NCI-H510A treated with DMSO at 0.1 percent for 48 hours (cell line): ENCODE measurements at regions not wholly inside any gene's neighbourhood (a gene's known extent, or its start where the extent isn't known, plus 50 kb on each side); places are given as distances from the start of the nearest gene placed in this dataset.

Source experiments
- DNase-seq: peaks from one replicate; lab custom pipeline; 2025; lab: John Stamatoyannopoulos, UW

- DNase-seq = no peak
Observed at GRCh38 chr12:59230334-59230733, 310.0 kb upstream of the LRIG3 start.

- DNase-seq = no peak
Observed at GRCh38 chr12:59219148-59219547, 298.8 kb upstream of the LRIG3 start.

DNA sequence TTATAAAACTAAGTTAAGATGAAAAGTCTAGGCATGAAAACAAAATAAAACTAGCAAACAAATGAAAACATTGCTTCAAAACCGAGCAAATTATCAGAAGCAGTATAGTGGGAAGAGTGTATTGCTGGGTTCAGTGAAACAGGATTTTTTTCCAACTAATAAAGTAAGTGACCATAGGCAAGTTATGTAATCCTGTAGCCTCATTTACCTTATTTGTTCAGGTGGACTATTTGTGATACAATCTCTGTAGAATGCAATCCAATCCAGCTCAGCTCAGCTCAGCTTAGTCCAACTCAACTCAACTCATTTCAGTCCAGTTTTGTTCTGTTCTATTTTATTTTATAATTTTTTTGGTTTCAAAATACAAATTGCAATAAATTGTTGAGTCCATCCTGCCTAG lies 276.7 kb upstream of the LRIG3 start:
- no peak for DNase-seq

DNA sequence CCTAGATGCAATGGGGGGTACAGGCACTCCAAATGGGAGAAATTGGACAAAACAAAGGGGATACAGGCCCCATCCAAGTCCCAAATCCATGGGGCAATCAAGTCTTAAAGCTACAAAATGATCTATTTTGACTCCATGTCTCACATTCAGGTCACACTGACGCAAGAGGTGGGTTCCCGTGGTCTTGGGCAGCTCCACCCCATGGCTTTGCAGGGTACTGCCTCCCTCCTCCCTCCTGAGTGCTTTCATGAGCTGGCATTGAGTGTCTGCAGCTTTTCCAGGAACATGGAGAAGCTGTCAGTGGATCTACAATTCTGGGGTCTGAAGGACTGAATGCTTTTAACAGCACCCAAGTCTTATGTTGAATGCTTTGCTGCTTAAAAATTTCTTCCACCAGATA lies 274.5 kb upstream of the LRIG3 start:
- no peak for DNase-seq

DNA sequence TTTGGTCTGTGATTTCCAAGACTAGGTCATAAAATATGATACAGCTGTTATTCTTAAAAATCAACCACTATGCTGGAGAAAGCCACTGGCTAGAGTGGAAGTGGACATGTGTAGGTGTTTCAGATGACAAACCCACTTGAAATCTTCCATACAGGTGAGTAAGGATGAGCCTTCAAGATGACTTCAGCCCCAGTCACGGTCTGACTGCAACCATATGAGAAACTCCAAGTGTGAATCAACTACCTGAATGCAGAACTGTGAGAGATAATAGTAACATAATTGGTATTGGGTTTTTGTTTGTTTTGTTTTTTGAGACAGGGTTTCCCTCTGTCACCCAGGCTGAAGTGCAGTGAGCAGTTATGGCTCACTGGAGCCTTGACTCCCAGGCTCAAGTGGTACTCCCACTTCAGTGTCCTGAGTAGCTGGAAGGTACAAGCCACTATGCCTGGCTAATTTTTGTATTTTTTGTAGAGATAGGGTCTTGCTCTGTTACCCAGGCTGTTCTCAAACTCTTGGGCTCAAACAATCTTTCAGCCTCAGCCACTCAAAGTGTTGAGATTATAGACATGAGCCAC lies 273.3 kb upstream of the LRIG3 start:
- no peak for DNase-seq

DNA sequence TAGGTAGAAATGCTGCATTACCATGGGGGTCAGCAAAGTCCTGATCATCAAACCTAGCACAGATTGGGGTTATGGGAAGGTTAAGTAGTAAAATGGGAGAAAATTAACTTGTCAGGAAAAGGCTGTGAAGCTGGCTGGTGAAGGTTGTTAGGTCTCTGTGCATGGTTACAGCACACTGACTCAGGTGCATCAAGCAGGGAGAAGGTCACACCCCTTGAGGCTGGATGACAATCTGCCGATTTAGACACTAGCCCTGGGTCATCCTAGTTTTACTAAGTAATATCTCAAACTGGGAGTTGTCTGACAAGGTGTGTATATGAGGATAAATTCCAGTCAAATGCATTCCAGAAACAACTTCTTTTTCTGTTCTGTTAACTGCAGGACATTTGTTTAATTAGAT lies 271.1 kb upstream of the LRIG3 start:
- no peak for DNase-seq

DNA sequence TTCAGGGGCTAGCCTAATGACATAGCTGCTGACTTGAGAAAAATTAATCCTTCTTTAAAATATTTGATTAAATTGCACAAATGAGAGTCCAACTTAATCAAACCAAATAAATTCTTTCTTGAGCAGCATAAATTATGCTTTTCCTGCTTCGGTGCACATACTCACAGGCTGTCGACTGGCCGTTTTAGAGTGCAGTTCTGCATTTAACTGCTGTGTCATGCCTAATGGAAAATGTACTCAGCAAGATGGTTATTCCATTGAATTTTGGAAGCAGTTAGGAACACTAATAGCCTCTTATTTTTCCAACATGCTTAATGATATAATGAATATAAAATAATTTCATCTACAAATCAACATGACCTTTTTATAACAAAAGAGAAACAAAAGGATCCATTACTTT lies 266.1 kb upstream of the LRIG3 start:
- DNase-seq = no peak

DNA sequence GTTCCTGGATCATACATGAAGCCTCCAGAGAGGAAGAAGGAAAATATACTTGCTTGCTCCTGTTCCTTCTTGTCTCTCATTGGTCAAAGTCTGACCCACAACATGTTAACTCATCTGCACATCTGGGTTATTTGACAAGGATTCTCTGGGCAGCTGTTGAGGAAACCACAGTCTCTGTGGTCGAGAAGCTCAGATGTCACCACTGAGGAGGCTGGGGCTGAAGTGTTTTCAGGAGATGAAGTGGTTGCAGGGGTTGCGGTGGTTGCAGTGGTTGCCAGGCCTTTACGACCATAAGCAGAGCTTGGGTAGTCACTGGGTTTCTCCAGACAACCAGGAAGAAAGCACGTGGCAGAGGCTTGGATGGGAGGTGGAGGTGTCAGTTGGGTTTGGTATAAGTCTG lies 265.0 kb upstream of the LRIG3 start:
- no peak for DNase-seq

GRCh38 chr12:59182658-59183455 lies 262.6 kb upstream of the LRIG3 start:
- DNase-seq = no peak

DNA sequence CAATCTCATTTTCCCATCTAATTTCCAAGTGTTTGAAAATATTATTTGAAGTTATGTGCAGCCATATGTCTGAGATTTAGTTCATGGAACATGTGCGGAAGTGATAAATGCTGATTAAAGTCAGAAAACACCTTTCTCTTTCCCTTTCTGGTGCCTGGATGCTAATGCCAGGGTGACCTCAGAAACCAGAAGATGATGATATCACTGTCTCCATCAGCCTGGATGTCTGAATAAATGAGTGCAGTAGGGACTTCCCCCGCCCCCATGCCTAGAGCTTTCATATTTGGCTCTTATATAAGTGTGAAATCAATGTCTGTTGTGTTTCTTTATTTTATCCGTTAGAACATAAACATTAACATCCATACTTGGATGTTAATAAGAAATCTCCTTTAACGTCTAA lies 261.9 kb upstream of the LRIG3 start:
- DNase-seq = no peak

- DNase-seq = no peak
Observed at GRCh38 chr12:59181196-59181777, 261.0 kb upstream of the LRIG3 start.

GRCh38 chr12:59179231-59179630 lies 258.9 kb upstream of the LRIG3 start:
- no peak for DNase-seq

DNA sequence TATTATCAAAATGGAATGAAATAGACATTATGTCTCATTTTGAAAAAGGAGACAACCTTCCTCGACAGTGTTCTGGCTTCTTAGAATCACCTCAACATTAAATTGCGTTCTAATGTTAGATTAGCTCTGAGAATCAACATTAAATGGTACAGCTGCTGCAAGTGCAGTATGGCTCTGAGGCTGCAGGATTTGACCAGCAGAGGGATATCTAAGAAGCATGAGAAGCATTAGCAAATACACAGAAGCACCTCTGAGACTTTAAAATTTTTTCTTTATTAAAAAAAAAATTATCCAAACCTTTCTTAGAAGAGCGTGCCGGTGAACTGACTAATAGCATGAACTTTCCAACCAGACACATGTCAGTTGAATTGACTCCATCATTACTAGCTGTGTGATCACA lies 253.4 kb upstream of the LRIG3 start:
- DNase-seq = no peak

DNA sequence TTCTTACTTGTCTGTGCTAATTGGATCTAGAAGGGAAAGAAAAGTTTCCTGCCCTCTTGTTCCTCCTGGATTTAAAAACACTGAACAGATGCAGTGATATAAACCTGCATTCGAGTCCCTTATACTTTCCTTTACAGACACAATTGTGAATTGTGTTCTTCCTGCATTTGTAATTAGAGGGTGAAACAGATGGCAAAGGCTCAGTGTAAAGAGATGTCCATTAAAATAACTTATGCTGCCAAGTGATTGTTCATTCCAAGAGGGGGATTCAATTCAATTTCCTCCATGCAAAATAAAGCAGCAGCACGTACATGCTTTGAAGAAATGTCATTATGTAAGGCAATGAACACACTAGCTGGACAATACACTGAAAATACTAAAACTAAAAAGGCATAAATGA lies 248.3 kb upstream of the LRIG3 start:
- no peak for DNase-seq

DNA sequence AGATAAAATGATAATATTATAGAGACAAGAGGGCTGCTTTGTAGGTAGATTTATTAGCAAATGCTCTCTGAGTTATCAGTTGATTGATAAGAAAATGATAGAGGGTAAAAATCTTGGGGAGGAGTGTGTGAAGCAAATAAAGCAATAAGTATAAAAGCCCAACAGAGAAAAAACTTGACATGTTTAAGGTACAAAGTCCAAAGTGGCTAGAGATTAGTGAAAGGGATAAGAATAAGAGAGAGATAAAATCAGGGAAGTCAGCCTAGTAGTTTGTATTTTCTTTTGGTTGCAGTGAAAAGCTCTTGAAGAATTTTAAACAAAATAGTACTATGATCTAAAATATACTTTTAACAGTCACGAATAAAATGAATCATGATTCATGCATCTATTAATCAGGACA lies 246.2 kb upstream of the LRIG3 start:
- DNase-seq = no peak

DNA sequence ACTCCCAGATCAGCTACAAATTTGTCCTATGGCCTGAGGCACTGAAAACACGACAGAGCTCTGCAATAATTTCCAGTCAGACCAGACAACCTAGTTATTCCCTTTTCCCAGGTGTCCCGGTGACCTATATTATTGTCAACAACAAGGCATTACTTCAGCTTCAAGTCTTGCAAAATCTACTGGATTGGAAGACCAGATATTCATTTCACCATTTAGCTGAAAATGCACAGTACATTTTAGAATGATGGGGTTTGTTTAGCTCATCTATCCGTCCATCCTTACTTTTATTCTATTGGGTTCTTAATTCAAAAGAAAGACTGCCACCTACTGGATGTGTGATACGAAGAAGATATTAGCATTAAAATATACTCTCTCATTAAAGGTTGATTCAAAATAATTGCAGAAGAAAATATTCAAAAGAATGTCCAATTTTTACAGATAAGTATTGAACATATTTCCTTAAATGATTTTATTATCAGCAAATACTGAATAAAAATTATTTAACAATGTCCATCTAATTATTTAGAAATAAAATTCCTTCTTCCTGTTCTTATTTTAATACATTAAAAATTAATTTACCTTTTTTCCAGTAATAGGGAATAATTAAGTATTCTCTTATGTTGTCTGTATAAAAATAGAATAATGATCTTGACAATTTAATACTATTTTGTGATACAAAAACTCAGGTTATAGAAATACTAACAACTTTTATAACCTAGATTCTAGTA lies 244.9 kb upstream of the LRIG3 start:
- DNase-seq = peak; percentile 63

- no peak for DNase-seq
Observed at GRCh38 chr12:59164226-59164625, 243.9 kb upstream of the LRIG3 start.

- no peak for DNase-seq
Observed at GRCh38 chr12:59158681-59159080, 238.4 kb upstream of the LRIG3 start.

DNA sequence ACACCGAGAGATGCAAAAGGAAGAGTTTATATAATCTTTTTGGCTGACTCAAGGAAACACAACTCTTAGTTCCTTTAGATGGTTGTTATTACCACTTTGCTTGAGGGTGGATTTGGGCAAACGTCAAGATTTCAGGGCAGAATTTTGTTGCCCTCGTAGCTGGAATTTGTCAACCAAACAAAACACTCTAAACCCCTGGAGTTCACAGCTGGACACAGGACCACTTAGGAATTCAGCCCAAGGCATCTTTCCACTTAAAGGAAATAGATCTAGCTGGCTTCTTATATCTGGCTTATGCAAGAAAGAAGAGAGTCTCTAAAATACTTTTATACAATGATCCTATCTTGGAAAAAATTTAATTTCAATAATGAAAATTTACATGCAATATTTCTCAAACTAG lies 237.8 kb upstream of the LRIG3 start:
- no peak for DNase-seq

GRCh38 chr12:59155448-59155847 lies 235.1 kb upstream of the LRIG3 start:
- DNase-seq = no peak

GRCh38 chr12:59151243-59151642 lies 230.9 kb upstream of the LRIG3 start:
- no peak for DNase-seq

- peak; percentile 91 for DNase-seq
Observed at GRCh38 chr12:59149995-59150642, 229.8 kb upstream of the LRIG3 start.
